Gastrocnemius medialis (tissue), 4 donors: ENCODE measurements at regions not wholly inside any gene's neighbourhood (a gene's known extent, or its start where the extent isn't known, plus 50 kb on each side); places are given as distances from the start of the nearest gene placed in this dataset.

ENCODE experiments used
- CTCF ChIP-seq, 5 experiments: fragments of 450-650 bp in 3 of 5; fragments of 200-600 bp in 2 of 5; sonication (generic) in 2 of 5; IDR thresholded peaks in 4 of 5; conservative IDR thresholded peaks in 1 of 5; 1 replicate in 4 of 5; 2 replicates in 1 of 5; pipeline ENCODE4 v1.5.1; 2016 to 2019; ENCODE audit warnings: antibody characterized with exemption in 5 of 5, mild to moderate bottlenecking in 3 of 5, moderate library complexity in 3 of 5
- POLR2A ChIP-seq, 2 donors: fragments of 450-650 bp; IDR thresholded peaks; one replicate each; pipeline ENCODE4 v1.6.1; 2017; ENCODE audit warnings: antibody characterized with exemption in 2 of 2, mild to moderate bottlenecking in 2 of 2, moderate library complexity in 2 of 2

GRCh38 chr3:159749406-159749805 lies 239.2 kb upstream of the IL12A start:
- no peak for TF ChIP-seq CTCF (IDR thresholded peaks at IDR 0.05 in 4 of 5, conservative IDR thresholded peaks at IDR 0.05 in 1 of 5)
- no peak for TF ChIP-seq POLR2A (IDR thresholded peaks at IDR 0.05)
